ENCODE measurements at regions not wholly inside any gene's neighbourhood (a gene's known extent, or its start where the extent isn't known, plus 50 kb on each side); places are given as distances from the start of the nearest gene placed in this dataset.
A peak's percentile ranks its signal among the peaks of the same experiment; 100 is the strongest.

DNA sequence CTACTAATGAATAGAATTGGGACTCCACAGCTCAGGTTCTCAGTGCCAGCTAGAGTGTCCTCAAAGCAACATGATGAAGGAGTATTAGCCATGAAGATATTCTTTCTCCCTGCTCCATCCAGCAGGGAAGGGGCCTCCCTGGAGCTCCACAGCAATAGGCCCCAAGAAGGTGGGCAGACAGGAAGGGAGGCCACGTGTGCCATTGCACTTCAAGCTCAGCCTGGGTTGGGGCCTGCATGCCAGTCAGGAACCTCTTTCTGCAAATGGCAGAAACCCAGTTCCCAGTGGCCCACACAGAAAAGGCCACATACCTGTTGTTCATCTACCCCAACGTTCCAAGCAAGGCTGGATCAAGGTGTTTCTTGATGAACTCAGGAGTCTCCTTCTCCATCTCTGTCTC is 357.5 kb upstream of the SFSWAP start:
- H3K27me3 Mint-ChIP-seq: peaks cover 19% of the 10 kb centered on the region
- peaks cover 18% of the 10 kb centered on the region for H3K4me1 Mint-ChIP-seq (ENCODE audit: low read depth)
- H3K27ac Mint-ChIP-seq: no peak overlapping the region
- no peaks in the 10 kb centered on the region for H3K36me3 Mint-ChIP-seq (ENCODE audit: insufficient read depth)
- TF ChIP-seq, protein P1, sequence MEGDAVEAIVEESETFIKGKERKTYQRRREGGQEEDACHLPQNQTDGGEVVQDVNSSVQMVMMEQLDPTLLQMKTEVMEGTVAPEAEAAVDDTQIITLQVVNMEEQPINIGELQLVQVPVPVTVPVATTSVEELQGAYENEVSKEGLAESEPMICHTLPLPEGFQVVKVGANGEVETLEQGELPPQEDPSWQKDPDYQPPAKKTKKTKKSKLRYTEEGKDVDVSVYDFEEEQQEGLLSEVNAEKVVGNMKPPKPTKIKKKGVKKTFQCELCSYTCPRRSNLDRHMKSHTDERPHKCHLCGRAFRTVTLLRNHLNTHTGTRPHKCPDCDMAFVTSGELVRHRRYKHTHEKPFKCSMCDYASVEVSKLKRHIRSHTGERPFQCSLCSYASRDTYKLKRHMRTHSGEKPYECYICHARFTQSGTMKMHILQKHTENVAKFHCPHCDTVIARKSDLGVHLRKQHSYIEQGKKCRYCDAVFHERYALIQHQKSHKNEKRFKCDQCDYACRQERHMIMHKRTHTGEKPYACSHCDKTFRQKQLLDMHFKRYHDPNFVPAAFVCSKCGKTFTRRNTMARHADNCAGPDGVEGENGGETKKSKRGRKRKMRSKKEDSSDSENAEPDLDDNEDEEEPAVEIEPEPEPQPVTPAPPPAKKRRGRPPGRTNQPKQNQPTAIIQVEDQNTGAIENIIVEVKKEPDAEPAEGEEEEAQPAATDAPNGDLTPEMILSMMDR (IDR thresholded peaks at IDR 0.05; ENCODE audit: unreplicated experiment): no peak
- H3K9me3 Mint-ChIP-seq (ENCODE audit: low read depth): peaks cover 4% of the 10 kb centered on the region
- no peak for DNase-seq (ENCODE audit: low spot score, unreplicated experiment)
- H3K4me3 Mint-ChIP-seq (ENCODE audit: low read depth): no peak overlapping the region

- no peak overlapping the region for H3K27ac Mint-ChIP-seq
- peaks cover 19% of the 10 kb centered on the region for H3K27me3 Mint-ChIP-seq
- H3K9me3 Mint-ChIP-seq (ENCODE audit: low read depth): peaks cover 4% of the 10 kb centered on the region
- H3K4me3 Mint-ChIP-seq (ENCODE audit: low read depth): no peak overlapping the region
- peaks cover 16% of the 10 kb centered on the region for H3K4me1 Mint-ChIP-seq (ENCODE audit: low read depth)
- TF ChIP-seq, protein P1 (IDR thresholded peaks at IDR 0.05; ENCODE audit: unreplicated experiment): no peak
- no peak for DNase-seq (ENCODE audit: low spot score, unreplicated experiment)
- H3K36me3 Mint-ChIP-seq (ENCODE audit: insufficient read depth): no peaks in the 10 kb centered on the region
These were observed 357.1 kb upstream of the SFSWAP start for GRCh38 chr12:131353826-131354225.

- Mint-ChIP-seq H3K4me1 (ENCODE audit: low read depth) (peaks cover 4% of the 10 kb centered on the region), H3K9me3 (ENCODE audit: low read depth) (peaks cover 7% of the 10 kb centered on the region), H3K4me3 (ENCODE audit: low read depth) (no peak overlapping the region), H3K27ac (peak overlapping the region; percentile 35), H3K36me3 (ENCODE audit: insufficient read depth) (no peaks in the 10 kb centered on the region), H3K27me3 (peaks cover 19% of the 10 kb centered on the region)
- TF ChIP-seq, protein P1 (IDR thresholded peaks at IDR 0.05; ENCODE audit: unreplicated experiment): no peak
- DNase-seq (ENCODE audit: low spot score, unreplicated experiment): no peak
These were observed 355.3 kb upstream of the SFSWAP start for GRCh38 chr12:131355361-131356245.

DNA sequence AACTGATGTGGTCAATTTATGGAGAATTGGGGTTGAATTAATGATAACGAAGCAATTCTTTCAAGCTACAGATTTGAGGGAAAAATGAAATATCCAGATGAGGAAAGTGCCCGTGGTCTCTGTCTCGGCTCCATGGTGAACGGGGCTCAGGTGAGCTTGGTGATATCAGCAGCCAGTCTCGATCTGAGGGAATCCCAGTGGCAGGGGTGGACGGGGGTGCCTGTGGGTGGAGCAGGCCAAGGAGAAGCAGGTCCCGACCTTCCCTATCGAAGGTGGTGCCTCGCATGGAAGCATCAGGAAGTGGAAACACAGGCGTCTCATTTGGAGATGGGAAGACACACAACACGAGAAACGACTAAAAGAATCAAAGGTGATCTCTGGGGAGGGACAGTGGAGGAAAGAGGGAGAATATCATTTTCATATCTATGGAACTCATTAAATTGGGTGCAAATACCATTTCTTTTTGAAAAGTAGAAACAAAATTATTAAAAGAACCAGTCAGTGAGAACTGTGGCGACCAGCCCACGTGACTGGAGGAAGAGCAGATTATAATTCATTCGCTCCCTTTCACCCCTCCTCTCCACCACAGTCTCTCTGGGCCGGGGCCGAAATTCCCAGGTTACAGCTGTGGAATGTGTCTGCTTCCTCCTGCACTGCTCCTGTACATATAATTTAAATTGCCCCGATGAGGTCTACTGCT is 354.3 kb upstream of the SFSWAP start:
- Mint-ChIP-seq H3K27me3 (peaks cover 22% of the 10 kb centered on the region), H3K4me1 (ENCODE audit: low read depth) (no peaks in the 10 kb centered on the region), H3K27ac (no peak overlapping the region), H3K4me3 (ENCODE audit: low read depth) (no peak overlapping the region), H3K36me3 (ENCODE audit: insufficient read depth) (no peaks in the 10 kb centered on the region), H3K9me3 (ENCODE audit: low read depth) (peaks cover 6% of the 10 kb centered on the region)
- TF ChIP-seq, protein P1 (IDR thresholded peaks at IDR 0.05; ENCODE audit: unreplicated experiment): no peak
- no peak for DNase-seq (ENCODE audit: low spot score, unreplicated experiment)

DNA sequence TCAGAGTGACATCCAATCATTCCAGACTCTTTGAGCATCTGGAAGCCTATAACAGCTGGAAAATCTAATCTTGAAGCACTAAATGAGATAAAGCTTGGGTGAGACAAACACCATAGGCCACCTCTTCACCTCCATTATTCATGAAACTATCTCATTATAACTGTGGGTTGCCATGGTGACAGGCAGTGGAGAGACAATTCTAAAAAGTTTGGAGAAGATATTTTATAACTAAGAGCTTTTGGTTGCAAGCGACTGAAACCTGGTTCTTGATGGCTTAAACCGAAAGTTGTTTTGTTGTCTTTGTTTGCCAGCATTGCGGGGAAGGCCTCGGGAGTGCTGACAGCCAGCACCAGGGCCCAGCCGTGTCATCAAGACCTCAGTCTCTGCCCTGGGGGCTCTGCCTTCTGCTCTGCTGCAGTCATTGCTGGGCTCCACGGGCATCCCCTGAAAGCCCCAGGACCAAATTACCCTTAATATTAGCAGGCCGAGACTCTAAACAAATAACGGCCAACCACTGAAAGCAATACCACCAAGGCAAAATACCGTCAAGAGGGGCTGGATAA is 353.6 kb upstream of the SFSWAP start:
- H3K27ac Mint-ChIP-seq: no peak overlapping the region
- H3K9me3 Mint-ChIP-seq (ENCODE audit: low read depth): peaks cover 4% of the 10 kb centered on the region
- no peaks in the 10 kb centered on the region for H3K36me3 Mint-ChIP-seq (ENCODE audit: insufficient read depth)
- H3K4me3 Mint-ChIP-seq (ENCODE audit: low read depth): no peak overlapping the region
- H3K4me1 Mint-ChIP-seq (ENCODE audit: low read depth): no peaks in the 10 kb centered on the region
- no peak for DNase-seq (ENCODE audit: low spot score, unreplicated experiment)
- peaks cover 27% of the 10 kb centered on the region for H3K27me3 Mint-ChIP-seq
- TF ChIP-seq, protein P1 (IDR thresholded peaks at IDR 0.05; ENCODE audit: unreplicated experiment): no peak
